ENCODE measurements at regions not wholly inside any gene's neighbourhood (a gene's known extent, or its start where the extent isn't known, plus 50 kb on each side); places are given as distances from the start of the nearest gene placed in this dataset.

- Mint-ChIP-seq H3K9me3 (ENCODE audit: unreplicated experiment) (no peaks in the 10 kb centered on the region), H3K36me3 (ENCODE audit: insufficient read depth, unreplicated experiment) (no peaks in the 10 kb centered on the region), H3K4me1 (ENCODE audit: insufficient read depth, unreplicated experiment) (no peaks in the 10 kb centered on the region), H3K27ac (ENCODE audit: low read depth, unreplicated experiment) (no peak overlapping the region), H3K27me3 (ENCODE audit: insufficient read depth, unreplicated experiment) (no peaks in the 10 kb centered on the region), H3K4me3 (ENCODE audit: unreplicated experiment) (no peak overlapping the region)
- no peak for DNase-seq (ENCODE audit: unreplicated experiment)
- intact Hi-C loops (cut with micrococcal nuclease), result no loop called here
- POLR2A ChIA-PET, result no interaction called here
- BruUV-seq (replicated peaks), result no TSS peak
- CTCF ChIA-PET, result no interaction called here
- TF ChIP-seq, protein P1, sequence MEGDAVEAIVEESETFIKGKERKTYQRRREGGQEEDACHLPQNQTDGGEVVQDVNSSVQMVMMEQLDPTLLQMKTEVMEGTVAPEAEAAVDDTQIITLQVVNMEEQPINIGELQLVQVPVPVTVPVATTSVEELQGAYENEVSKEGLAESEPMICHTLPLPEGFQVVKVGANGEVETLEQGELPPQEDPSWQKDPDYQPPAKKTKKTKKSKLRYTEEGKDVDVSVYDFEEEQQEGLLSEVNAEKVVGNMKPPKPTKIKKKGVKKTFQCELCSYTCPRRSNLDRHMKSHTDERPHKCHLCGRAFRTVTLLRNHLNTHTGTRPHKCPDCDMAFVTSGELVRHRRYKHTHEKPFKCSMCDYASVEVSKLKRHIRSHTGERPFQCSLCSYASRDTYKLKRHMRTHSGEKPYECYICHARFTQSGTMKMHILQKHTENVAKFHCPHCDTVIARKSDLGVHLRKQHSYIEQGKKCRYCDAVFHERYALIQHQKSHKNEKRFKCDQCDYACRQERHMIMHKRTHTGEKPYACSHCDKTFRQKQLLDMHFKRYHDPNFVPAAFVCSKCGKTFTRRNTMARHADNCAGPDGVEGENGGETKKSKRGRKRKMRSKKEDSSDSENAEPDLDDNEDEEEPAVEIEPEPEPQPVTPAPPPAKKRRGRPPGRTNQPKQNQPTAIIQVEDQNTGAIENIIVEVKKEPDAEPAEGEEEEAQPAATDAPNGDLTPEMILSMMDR (IDR thresholded peaks at IDR 0.05; ENCODE audit: unreplicated experiment), result no peak
Observed at GRCh38 chr4:145315811-145316225, 135.4 kb upstream of the OTUD4 start.

GRCh38 chr4:145308598-145308997 lies 128.2 kb upstream of the OTUD4 start:
- no peaks in the 10 kb centered on the region for H3K9me3 Mint-ChIP-seq (ENCODE audit: unreplicated experiment)
- H3K4me3 Mint-ChIP-seq (ENCODE audit: unreplicated experiment), result no peak overlapping the region
- TF ChIP-seq, protein P1 (IDR thresholded peaks at IDR 0.05; ENCODE audit: unreplicated experiment), result no peak
- no peaks in the 10 kb centered on the region for H3K27me3 Mint-ChIP-seq (ENCODE audit: insufficient read depth, unreplicated experiment)
- CTCF ChIA-PET, result interaction anchor here (0.7 to 1.0 kb wide), 2 partner anchors 16 to 56 kb away, joined by 3 read pairs; no protein-coding TSS in a partner anchor
- peaks cover 6% of the 10 kb centered on the region for H3K4me1 Mint-ChIP-seq (ENCODE audit: insufficient read depth, unreplicated experiment)
- intact Hi-C loops (cut with micrococcal nuclease), result no loop called here
- H3K36me3 Mint-ChIP-seq (ENCODE audit: insufficient read depth, unreplicated experiment), result no peaks in the 10 kb centered on the region
- H3K27ac Mint-ChIP-seq (ENCODE audit: low read depth, unreplicated experiment), result no peak overlapping the region
- no TSS peak for BruUV-seq (replicated peaks)
- no peak for DNase-seq (ENCODE audit: unreplicated experiment)
- POLR2A ChIA-PET, result no interaction called here

DNA sequence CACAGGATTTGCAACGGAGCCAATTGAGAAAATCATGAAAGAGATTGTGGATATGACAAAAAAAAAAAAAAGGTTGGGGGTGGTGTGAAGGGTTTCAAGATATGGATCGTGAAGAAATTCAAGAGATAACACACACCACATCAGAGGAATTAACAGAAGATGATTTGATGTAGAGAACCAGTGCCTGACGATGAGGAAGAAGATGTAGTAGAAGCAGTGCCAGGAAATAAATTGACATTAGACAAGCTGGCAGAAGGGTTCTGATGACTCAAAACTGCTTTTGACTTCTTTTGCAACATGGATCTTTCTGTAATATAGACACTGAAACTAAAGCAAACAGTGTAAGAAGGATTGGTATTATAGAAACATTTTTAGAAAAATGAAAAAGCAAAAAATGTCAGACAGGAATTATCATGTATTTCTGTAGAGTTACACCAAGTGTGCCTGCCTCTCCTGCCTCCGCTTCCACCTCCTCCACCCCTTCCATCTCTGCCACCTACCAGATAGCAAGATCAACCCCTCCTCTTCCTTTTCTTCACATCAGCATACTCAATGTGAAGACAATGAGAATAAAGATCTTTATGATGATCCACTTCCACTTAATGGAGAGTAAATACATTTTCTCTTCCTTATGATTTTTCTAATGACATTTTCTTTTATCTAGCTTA lies 127.5 kb upstream of the OTUD4 start:
- H3K27me3 Mint-ChIP-seq (ENCODE audit: insufficient read depth, unreplicated experiment), result no peaks in the 10 kb centered on the region
- no peaks in the 10 kb centered on the region for H3K9me3 Mint-ChIP-seq (ENCODE audit: unreplicated experiment)
- H3K27ac Mint-ChIP-seq (ENCODE audit: low read depth, unreplicated experiment), result no peak overlapping the region
- peak; percentile 11 for DNase-seq (ENCODE audit: unreplicated experiment)
- no peaks in the 10 kb centered on the region for H3K36me3 Mint-ChIP-seq (ENCODE audit: insufficient read depth, unreplicated experiment)
- peaks cover 6% of the 10 kb centered on the region for H3K4me1 Mint-ChIP-seq (ENCODE audit: insufficient read depth, unreplicated experiment)
- BruUV-seq (replicated peaks), result no TSS peak
- TF ChIP-seq, protein P1 (IDR thresholded peaks at IDR 0.05; ENCODE audit: unreplicated experiment), result no peak
- ChIA-PET POLR2A (no interaction called here), CTCF (interaction anchor here (0.7 to 1.0 kb wide), 2 partner anchors 15 to 55 kb away, joined by 3 read pairs; no protein-coding TSS in a partner anchor)
- intact Hi-C loops (cut with micrococcal nuclease), result no loop called here
- H3K4me3 Mint-ChIP-seq (ENCODE audit: unreplicated experiment), result no peak overlapping the region

DNA sequence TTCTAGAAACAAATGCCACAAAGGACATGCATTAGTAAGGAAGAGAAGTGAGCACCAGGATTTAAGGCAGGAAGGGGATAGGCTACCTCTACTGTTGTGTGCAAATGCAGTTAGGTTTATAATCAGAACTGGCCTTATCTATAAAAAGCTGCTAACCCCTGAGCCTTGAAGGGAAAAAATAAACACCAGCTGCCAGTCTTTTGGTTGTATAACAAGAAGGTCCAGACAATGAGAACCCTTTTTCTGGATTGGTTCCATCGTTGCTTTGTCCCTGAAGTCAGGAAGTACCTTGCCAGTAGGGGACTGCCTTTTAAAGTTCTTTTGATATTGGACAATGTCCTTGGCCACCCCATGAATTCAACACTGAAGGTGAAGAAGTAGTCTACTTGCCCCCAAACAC lies 126.7 kb upstream of the OTUD4 start:
- Mint-ChIP-seq H3K27ac (ENCODE audit: low read depth, unreplicated experiment) (no peak overlapping the region), H3K36me3 (ENCODE audit: insufficient read depth, unreplicated experiment) (no peaks in the 10 kb centered on the region), H3K4me3 (ENCODE audit: unreplicated experiment) (no peak overlapping the region), H3K27me3 (ENCODE audit: insufficient read depth, unreplicated experiment) (no peaks in the 10 kb centered on the region), H3K9me3 (ENCODE audit: unreplicated experiment) (no peaks in the 10 kb centered on the region), H3K4me1 (ENCODE audit: insufficient read depth, unreplicated experiment) (peaks cover 6% of the 10 kb centered on the region)
- intact Hi-C loops (cut with micrococcal nuclease), result no loop called here
- DNase-seq (ENCODE audit: unreplicated experiment), result no peak
- BruUV-seq (replicated peaks), result no TSS peak
- ChIA-PET CTCF (no interaction called here), POLR2A (no interaction called here)
- TF ChIP-seq, protein P1 (IDR thresholded peaks at IDR 0.05; ENCODE audit: unreplicated experiment), result no peak

Measured in MCF 10A (cell line).